A549 (cell line): ENCODE measurements at regions not wholly inside any gene's neighbourhood (a gene's known extent, or its start where the extent isn't known, plus 50 kb on each side); places are given as distances from the start of the nearest gene placed in this dataset.

Source experiments
- ATAC-seq, 2 experiments: fragments of 200-7000 bp in 1 of 2; fragments of >200 bp in 1 of 2; cut with Nextera tagmentation in 1 of 2; cut with Tn5 transposase in 1 of 2; 3 replicates each; pipeline versions ENCODE4 v1.8.0 to v1.9.1; 2018 to 2020; ENCODE audit warnings: mild to moderate bottlenecking in 1 of 2, moderate library complexity in 1 of 2
- CTCF ChIA-PET: fragments of 300-600 bp; sonication (Branson Sonifier 250); formaldehyde crosslinking; extraction: SDS; loops from one replicate; lab custom pipeline; 2021; ENCODE audit warnings: antibody characterized with exemption, inconsistent platforms; lab: Yijun Ruan, JAX
- POLR2A ChIA-PET: fragments of 350-600 bp; formaldehyde crosslinking; extraction: SDS; loops from one replicate; lab custom pipeline; 2021; ENCODE audit warnings: antibody characterized with exemption, inconsistent platforms; lab: Yijun Ruan, JAX
- DNase-seq, 2 experiments: peaks; one replicate each; pipeline versions ENCODE4 v3.0.0 to v3.0.0-alpha.2; 2011 to 2016; ENCODE audit warnings: low read depth in 1 of 2, low spot score in 1 of 2
- FAIRE-seq: peaks from 2 replicates; lab custom pipeline; 2011; peaks lifted over from hg19 to GRCh38; lab: Jason Lieb, UNC
- H3K27ac ChIP-seq, 2 experiments: fragments of >200 bp; sonication (Bioruptor Twin); formaldehyde crosslinking; 3 replicates each; pipeline ENCODE4 v1.5.1; 2016 to 2017
- H3K4me1 ChIP-seq: fragments of >200 bp; sonication (Bioruptor Twin); formaldehyde crosslinking; 3 replicates; pipeline ENCODE4 v1.6.1; 2016
- H3K4me2 ChIP-seq: fragments of >200 bp; sonication (Bioruptor Twin); formaldehyde crosslinking; 3 replicates; pipeline ENCODE4 v1.6.1; 2016
- H3K4me3 ChIP-seq: fragments of >200 bp; sonication (Bioruptor Twin); formaldehyde crosslinking; 3 replicates; pipeline ENCODE4 v1.5.1; 2016
- H3K9me3 ChIP-seq: fragments of >200 bp; sonication (Bioruptor Twin); formaldehyde crosslinking; 3 replicates; pipeline ENCODE4 v1.6.1; 2016
- CEBPB ChIP-seq, 2 experiments: fragments of >200 bp in 1 of 2; sonication (Bioruptor Twin) in 1 of 2; formaldehyde crosslinking in 1 of 2; IDR thresholded peaks; 2 replicates each; pipeline ENCODE4 v1.6.1; 2012 to 2016
- CHD2 ChIP-seq: fragments of 150-350 bp; IDR thresholded peaks from 2 replicates; pipeline ENCODE4 v1.6.1; 2014; ENCODE audit warnings: low read length; ENCODE audit not compliant: partially characterized antibody
- EHF ChIP-seq: fragments of 250-450 bp; sonication (Bioruptor Pico); IDR thresholded peaks from 2 replicates; pipeline ENCODE4 v1.5.0; 2020; ENCODE audit warnings: mild to moderate bottlenecking
- EHMT2 ChIP-seq: fragments of 200-600 bp; sonication (generic); IDR thresholded peaks from 2 replicates; pipeline ENCODE4 v1.6.1; 2016; ENCODE audit warnings: antibody characterized with exemption, low read depth, mild to moderate bottlenecking, moderate library complexity
- EP300 ChIP-seq, 2 experiments: fragments of >200 bp; sonication (Bioruptor Twin); formaldehyde crosslinking; IDR thresholded peaks; 2 replicates in 1 of 2; 3 replicates in 1 of 2; pipeline ENCODE4 v1.6.1; 2016 to 2017
- FOSL2 ChIP-seq, 2 experiments: fragments of 450-650 bp in 1 of 2; fragments of >200 bp in 1 of 2; sonication (Bioruptor Twin) in 1 of 2; formaldehyde crosslinking; IDR thresholded peaks; 2 replicates each; pipeline versions ENCODE4 v1.5.0 to v1.6.1; 2016 to 2020; ENCODE audit warnings: mild to moderate bottlenecking in 1 of 2, moderate library complexity in 1 of 2
- FOXS1 ChIP-seq: fragments of 250-450 bp; sonication (Bioruptor Pico); IDR thresholded peaks from 2 replicates; pipeline ENCODE4 v1.5.0; 2020; ENCODE audit warnings: mild to moderate bottlenecking, moderate library complexity
- HDAC2 ChIP-seq: fragments of 200-600 bp; sonication (generic); IDR thresholded peaks from 2 replicates; pipeline ENCODE4 v1.6.1; 2016
- HEYL ChIP-seq: fragments of 250-450 bp; sonication (Bioruptor Pico); IDR thresholded peaks from 2 replicates; pipeline ENCODE4 v1.8.0; 2021; ENCODE audit warnings: mild to moderate bottlenecking, moderate library complexity
- HOXB13 ChIP-seq: fragments of 250-450 bp; sonication (Bioruptor Pico); IDR thresholded peaks from 2 replicates; pipeline ENCODE4 v1.5.0; 2020; ENCODE audit warnings: low read depth, mild to moderate bottlenecking, moderate library complexity
- HOXB5 ChIP-seq: fragments of 250-450 bp; sonication (Bioruptor Pico); IDR thresholded peaks from 2 replicates; pipeline ENCODE4 v1.5.0; 2020; ENCODE audit warnings: mild to moderate bottlenecking, moderate library complexity
- JUNB ChIP-seq: fragments of >200 bp; sonication (Bioruptor Twin); formaldehyde crosslinking; IDR thresholded peaks from 2 replicates; pipeline ENCODE4 v1.6.1; 2016
- KDM1A ChIP-seq: fragments of 200-600 bp; sonication (generic); IDR thresholded peaks from 2 replicates; pipeline ENCODE4 v1.6.1; 2016; ENCODE audit warnings: low read depth, mild to moderate bottlenecking
- MAFK ChIP-seq: fragments of 450-650 bp; IDR thresholded peaks from 2 replicates; pipeline ENCODE4 v1.6.1; 2014; ENCODE audit not compliant: partially characterized antibody
- POLR2A ChIP-seq: IDR thresholded peaks from 2 replicates; pipeline ENCODE4 v1.6.1; 2012; ENCODE audit warnings: mild to moderate bottlenecking, low read length
- RCOR1 ChIP-seq: fragments of 150-350 bp; IDR thresholded peaks from 2 replicates; pipeline ENCODE4 v1.6.1; 2014; ENCODE audit warnings: antibody characterized with exemption, low read length, low read depth
- RNF2 ChIP-seq: fragments of 200-600 bp; sonication (generic); IDR thresholded peaks from 2 replicates; pipeline ENCODE4 v1.6.1; 2016; ENCODE audit warnings: low read depth, mild to moderate bottlenecking, antibody characterized with exemption, moderate library complexity, borderline replicate concordance
- TP53 ChIP-seq: fragments of 250-450 bp; sonication (Bioruptor Pico); IDR thresholded peaks from 2 replicates; pipeline ENCODE4 v1.5.0; 2021; ENCODE audit warnings: mild to moderate bottlenecking, moderate library complexity
- TF ChIP-seq, protein P1 (sequence below): fragments of >200 bp; sonication (Bioruptor Twin); formaldehyde crosslinking; IDR thresholded peaks from 3 replicates; pipeline ENCODE4 v1.6.1; 2016
- TF ChIP-seq, protein P2 (sequence below): IDR thresholded peaks from 2 replicates; pipeline ENCODE4 v1.6.1; 2012
- TF ChIP-seq, protein P3 (sequence below): fragments of 250-450 bp; sonication (Bioruptor Pico); IDR thresholded peaks from 2 replicates; pipeline ENCODE4 v1.5.0; 2020; ENCODE audit warnings: low read depth, mild to moderate bottlenecking, moderate library complexity
- TF ChIP-seq, protein P4 (sequence below): fragments of >200 bp; sonication (Bioruptor Twin); formaldehyde crosslinking; IDR thresholded peaks from 3 replicates; pipeline ENCODE4 v1.5.1; 2016

DNA sequence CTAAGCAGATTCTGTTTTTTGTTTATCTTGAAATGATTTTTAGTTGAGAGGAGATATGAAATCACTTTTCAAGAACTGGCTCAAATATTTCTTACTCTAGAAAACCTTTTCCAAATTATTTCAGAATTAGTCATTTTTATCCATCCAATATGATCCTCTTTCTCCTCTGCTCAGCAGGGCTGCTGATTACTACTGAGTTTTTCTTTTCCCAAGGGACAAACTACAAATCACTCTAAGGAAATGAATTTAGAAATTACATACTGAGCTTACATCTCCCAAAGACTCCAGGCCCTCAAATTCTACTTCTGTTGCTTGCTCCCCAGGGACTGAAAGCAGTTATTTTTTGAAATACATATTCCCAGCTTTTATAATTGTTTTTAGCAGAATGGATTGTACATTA lies 87.4 kb upstream of the UFM1 start:
- CTCF ChIA-PET, result no interaction called here
- Histone ChIP-seq H3K4me2 (no peak overlapping the region), H3K4me3 (no peak overlapping the region), H3K4me1 (no peaks in the 10 kb centered on the region), H3K27ac (no peak overlapping the region), H3K9me3 (no peaks in the 10 kb centered on the region)
- FAIRE-seq (no peak), DNase-seq (no peak), ATAC-seq (no peak)
- POLR2A ChIA-PET, result no interaction called here
- TF ChIP-seq POLR2A (no peak), HOXB5 (CRISPR knock-in tag) (no peak), MAFK (no peak)

DNA sequence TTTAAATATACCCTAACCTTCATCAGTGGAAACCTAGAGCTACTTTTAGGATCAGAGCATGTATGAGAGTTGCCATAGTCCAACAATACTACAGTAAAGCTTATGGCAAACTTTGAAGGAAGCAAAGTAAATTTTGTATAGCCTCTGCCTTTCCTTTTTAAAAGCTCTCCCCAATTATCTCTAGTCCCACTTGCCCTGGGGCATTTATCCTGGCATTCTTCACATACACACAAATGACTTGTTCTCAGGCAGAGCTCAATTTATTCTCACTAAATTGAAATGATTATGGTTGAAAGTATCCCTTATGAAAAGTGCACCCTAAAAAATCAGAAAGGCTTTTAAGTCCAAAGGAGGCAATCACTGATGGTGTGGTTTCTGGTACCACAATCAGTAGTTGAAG lies 94.1 kb upstream of the UFM1 start:
- POLR2A ChIA-PET, result no interaction called here
- Histone ChIP-seq H3K27ac (no peak overlapping the region), H3K4me3 (no peak overlapping the region)
- TF ChIP-seq FOXS1 (no peak), FOSL2 (IDR thresholded peaks at IDR 0.05) (no peak), FOSL2 (CRISPR knock-in tag; IDR thresholded peaks at IDR 0.05) (no peak), HDAC2 (no peak), EHF (no peak), EHMT2 (no peak), EP300 (IDR thresholded peaks at IDR 0.05) (no peak), JUNB (no peak), RCOR1 (no peak), KDM1A (no peak), HOXB13 (CRISPR knock-in tag) (no peak), HOXB5 (CRISPR knock-in tag) (no peak), MAFK (no peak), HEYL (CRISPR knock-in tag) (no peak), CEBPB (IDR thresholded peaks at IDR 0.05) (no peak)
- TF ChIP-seq, protein P1, sequence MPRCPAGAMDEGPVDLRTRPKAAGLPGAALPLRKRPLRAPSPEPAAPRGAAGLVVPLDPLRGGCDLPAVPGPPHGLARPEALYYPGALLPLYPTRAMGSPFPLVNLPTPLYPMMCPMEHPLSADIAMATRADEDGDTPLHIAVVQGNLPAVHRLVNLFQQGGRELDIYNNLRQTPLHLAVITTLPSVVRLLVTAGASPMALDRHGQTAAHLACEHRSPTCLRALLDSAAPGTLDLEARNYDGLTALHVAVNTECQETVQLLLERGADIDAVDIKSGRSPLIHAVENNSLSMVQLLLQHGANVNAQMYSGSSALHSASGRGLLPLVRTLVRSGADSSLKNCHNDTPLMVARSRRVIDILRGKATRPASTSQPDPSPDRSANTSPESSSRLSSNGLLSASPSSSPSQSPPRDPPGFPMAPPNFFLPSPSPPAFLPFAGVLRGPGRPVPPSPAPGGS, result no peak
- TF ChIP-seq, protein P2, sequence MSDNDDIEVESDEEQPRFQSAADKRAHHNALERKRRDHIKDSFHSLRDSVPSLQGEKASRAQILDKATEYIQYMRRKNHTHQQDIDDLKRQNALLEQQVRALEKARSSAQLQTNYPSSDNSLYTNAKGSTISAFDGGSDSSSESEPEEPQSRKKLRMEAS, result no peak
- TF ChIP-seq, protein P3, sequence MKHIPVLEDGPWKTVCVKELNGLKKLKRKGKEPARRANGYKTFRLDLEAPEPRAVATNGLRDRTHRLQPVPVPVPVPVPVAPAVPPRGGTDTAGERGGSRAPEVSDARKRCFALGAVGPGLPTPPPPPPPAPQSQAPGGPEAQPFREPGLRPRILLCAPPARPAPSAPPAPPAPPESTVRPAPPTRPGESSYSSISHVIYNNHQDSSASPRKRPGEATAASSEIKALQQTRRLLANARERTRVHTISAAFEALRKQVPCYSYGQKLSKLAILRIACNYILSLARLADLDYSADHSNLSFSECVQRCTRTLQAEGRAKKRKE (CRISPR knock-in tag), result no peak
- TF ChIP-seq, all 56 proteins: peak for 0
- H3K4me2 ChIP-seq, result no peak overlapping the region
- no peak for DNase-seq
- CTCF ChIA-PET, result no interaction called here
- H3K4me1 ChIP-seq, result no peaks in the 10 kb centered on the region
- no peak for FAIRE-seq
- no peaks in the 10 kb centered on the region for H3K9me3 ChIP-seq
- no peak for ATAC-seq

DNA sequence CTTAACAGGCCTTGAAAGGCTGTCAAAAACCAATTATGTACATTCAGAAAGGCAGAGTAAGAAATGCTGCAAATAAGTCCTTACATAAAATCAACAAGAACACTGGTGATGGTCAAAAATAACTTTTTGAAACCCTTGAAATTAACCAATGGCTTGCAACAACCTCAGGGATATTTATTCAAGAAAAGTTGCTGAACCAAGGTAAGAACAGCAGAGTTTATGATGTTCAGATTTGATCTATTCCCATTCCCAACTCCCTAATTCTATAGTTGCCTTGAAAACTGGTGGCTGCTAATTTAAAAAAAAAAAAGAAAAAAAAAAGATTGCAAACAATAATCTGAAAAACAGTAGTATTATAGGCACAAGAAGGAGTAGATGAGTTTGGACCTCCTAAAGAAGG lies 109.8 kb upstream of the UFM1 start:
- no peak overlapping the region for H3K4me3 ChIP-seq
- H3K9me3 ChIP-seq, result no peaks in the 10 kb centered on the region
- ATAC-seq (no peak), FAIRE-seq (no peak), DNase-seq (no peak)
- no peak overlapping the region for H3K27ac ChIP-seq
- H3K4me2 ChIP-seq, result no peak overlapping the region
- no peaks in the 10 kb centered on the region for H3K4me1 ChIP-seq
- POLR2A ChIA-PET, result no interaction called here
- CTCF ChIA-PET, result interaction anchor here (0.6 kb wide), 1 partner anchor 84 kb away, joined by 5 read pairs; no protein-coding TSS in a partner anchor
- no peak for TF ChIP-seq CHD2
- no peak for TF ChIP-seq KDM1A
- TF ChIP-seq TP53, result no peak
- TF ChIP-seq, protein P4, sequence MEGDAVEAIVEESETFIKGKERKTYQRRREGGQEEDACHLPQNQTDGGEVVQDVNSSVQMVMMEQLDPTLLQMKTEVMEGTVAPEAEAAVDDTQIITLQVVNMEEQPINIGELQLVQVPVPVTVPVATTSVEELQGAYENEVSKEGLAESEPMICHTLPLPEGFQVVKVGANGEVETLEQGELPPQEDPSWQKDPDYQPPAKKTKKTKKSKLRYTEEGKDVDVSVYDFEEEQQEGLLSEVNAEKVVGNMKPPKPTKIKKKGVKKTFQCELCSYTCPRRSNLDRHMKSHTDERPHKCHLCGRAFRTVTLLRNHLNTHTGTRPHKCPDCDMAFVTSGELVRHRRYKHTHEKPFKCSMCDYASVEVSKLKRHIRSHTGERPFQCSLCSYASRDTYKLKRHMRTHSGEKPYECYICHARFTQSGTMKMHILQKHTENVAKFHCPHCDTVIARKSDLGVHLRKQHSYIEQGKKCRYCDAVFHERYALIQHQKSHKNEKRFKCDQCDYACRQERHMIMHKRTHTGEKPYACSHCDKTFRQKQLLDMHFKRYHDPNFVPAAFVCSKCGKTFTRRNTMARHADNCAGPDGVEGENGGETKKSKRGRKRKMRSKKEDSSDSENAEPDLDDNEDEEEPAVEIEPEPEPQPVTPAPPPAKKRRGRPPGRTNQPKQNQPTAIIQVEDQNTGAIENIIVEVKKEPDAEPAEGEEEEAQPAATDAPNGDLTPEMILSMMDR, result no peak
- TF ChIP-seq RNF2, result no peak
- TF ChIP-seq, all 56 proteins: peak for 0
